ENCODE measurements at regions not wholly inside any gene's neighbourhood (a gene's known extent, or its start where the extent isn't known, plus 50 kb on each side); places are given as distances from the start of the nearest gene placed in this dataset.

- Histone ChIP-seq H3K36me3 (ENCODE audit: insufficient read depth, low read length, poor library complexity, severe bottlenecking) (no peaks in the 10 kb centered on the region), H3K4me3 (ENCODE audit: low read depth, low read length, poor library complexity, severe bottlenecking) (no peak overlapping the region), H3K27me3 (replicated peaks; ENCODE audit: insufficient read depth, low read depth, low read length, poor library complexity) (peaks cover 2% of the 10 kb centered on the region), H3K27ac (ENCODE audit: low read depth, low read length, poor library complexity, severe bottlenecking) (no peak overlapping the region), H3K4me1 (ENCODE audit: insufficient read depth, low read length, poor library complexity, severe bottlenecking) (no peaks in the 10 kb centered on the region), H3K9me3 (ENCODE audit: low read depth, low read length, poor library complexity, severe bottlenecking) (no peaks in the 10 kb centered on the region)
- TF ChIP-seq CTCF (conservative IDR thresholded peaks at IDR 0.05; ENCODE audit: low read depth, low read length) (no peak), EZH2 (IDR thresholded peaks at IDR 0.05; ENCODE audit: borderline replicate concordance, low read depth, low read length, poor library complexity, severe bottlenecking) (no peak)
- intact Hi-C loops (cut with micrococcal nuclease; ENCODE audit: unreplicated experiment): no loop called here
- DNase-seq (ENCODE audit: low spot score): no peak
- no TSS peak for BruUV-seq (replicated peaks)
- CTCF ChIA-PET: interaction anchor here (0.5 kb wide), 1 partner anchor 425 kb away, joined by 3 read pairs; no protein-coding TSS in a partner anchor
- POLR2A ChIA-PET (ENCODE audit: low non-redundant PET): no interaction called here
Measured at GRCh38 chr5:98499892-98500291, 273.6 kb upstream of the RGMB start.

GRCh38 chr5:98500811-98501210 is 272.7 kb upstream of the RGMB start:
- ChIA-PET CTCF (no interaction called here), POLR2A (ENCODE audit: low non-redundant PET) (no interaction called here)
- H3K36me3 ChIP-seq (ENCODE audit: insufficient read depth, low read length, poor library complexity, severe bottlenecking): no peaks in the 10 kb centered on the region
- peaks cover 10% of the 10 kb centered on the region for H3K27me3 ChIP-seq (replicated peaks; ENCODE audit: insufficient read depth, low read depth, low read length, poor library complexity)
- intact Hi-C loops (cut with micrococcal nuclease; ENCODE audit: unreplicated experiment): no loop called here
- no peak overlapping the region for H3K4me3 ChIP-seq (ENCODE audit: low read depth, low read length, poor library complexity, severe bottlenecking)
- no peaks in the 10 kb centered on the region for H3K4me1 ChIP-seq (ENCODE audit: insufficient read depth, low read length, poor library complexity, severe bottlenecking)
- no TSS peak for BruUV-seq (replicated peaks)
- TF ChIP-seq CTCF (conservative IDR thresholded peaks at IDR 0.05; ENCODE audit: low read depth, low read length) (no peak), EZH2 (IDR thresholded peaks at IDR 0.05; ENCODE audit: borderline replicate concordance, low read depth, low read length, poor library complexity, severe bottlenecking) (no peak)
- no peak for DNase-seq (ENCODE audit: low spot score)
- no peaks in the 10 kb centered on the region for H3K9me3 ChIP-seq (ENCODE audit: low read depth, low read length, poor library complexity, severe bottlenecking)
- no peak overlapping the region for H3K27ac ChIP-seq (ENCODE audit: low read depth, low read length, poor library complexity, severe bottlenecking)

DNA sequence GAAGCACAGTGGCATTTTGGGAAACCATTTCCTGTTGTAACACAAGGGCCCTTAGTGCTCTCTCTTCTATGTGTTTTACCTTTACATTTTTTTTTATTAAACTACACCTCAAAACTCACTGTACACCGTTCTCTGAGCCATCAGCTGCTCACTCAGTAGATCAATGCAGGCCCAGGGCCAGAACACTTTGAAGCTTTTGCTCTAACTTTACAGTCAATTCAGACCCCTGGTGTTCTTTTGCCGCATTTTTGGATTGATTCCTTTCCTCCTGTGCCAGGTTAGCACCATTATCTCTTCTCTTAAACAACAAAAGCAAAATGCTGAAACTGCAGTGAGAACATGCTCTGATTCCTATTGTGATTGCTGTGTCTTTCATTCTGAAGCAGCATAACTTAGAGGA is 269.8 kb upstream of the RGMB start:
- Histone ChIP-seq H3K4me1 (ENCODE audit: insufficient read depth, low read length, poor library complexity, severe bottlenecking) (no peaks in the 10 kb centered on the region), H3K27me3 (replicated peaks; ENCODE audit: insufficient read depth, low read depth, low read length, poor library complexity) (peaks cover 12% of the 10 kb centered on the region), H3K9me3 (ENCODE audit: low read depth, low read length, poor library complexity, severe bottlenecking) (no peaks in the 10 kb centered on the region), H3K27ac (ENCODE audit: low read depth, low read length, poor library complexity, severe bottlenecking) (no peak overlapping the region), H3K36me3 (ENCODE audit: insufficient read depth, low read length, poor library complexity, severe bottlenecking) (no peaks in the 10 kb centered on the region), H3K4me3 (ENCODE audit: low read depth, low read length, poor library complexity, severe bottlenecking) (no peak overlapping the region)
- TF ChIP-seq EZH2 (IDR thresholded peaks at IDR 0.05; ENCODE audit: borderline replicate concordance, low read depth, low read length, poor library complexity, severe bottlenecking) (no peak), CTCF (conservative IDR thresholded peaks at IDR 0.05; ENCODE audit: low read depth, low read length) (no peak)
- CTCF ChIA-PET: no interaction called here
- BruUV-seq (replicated peaks): no TSS peak
- intact Hi-C loops (cut with micrococcal nuclease; ENCODE audit: unreplicated experiment): no loop called here
- POLR2A ChIA-PET (ENCODE audit: low non-redundant PET): no interaction called here
- DNase-seq (ENCODE audit: low spot score): no peak
